HL-60 (cell line): ENCODE measurements at regions not wholly inside any gene's neighbourhood (a gene's known extent, or its start where the extent isn't known, plus 50 kb on each side); places are given as distances from the start of the nearest gene placed in this dataset.

ENCODE experiments used
- DNase-seq, 2 experiments: peaks; one replicate each; pipeline ENCODE4 v3.0.0-alpha.2; 2010 to 2020; ENCODE audit warnings: low read depth in 1 of 2, low spot score in 1 of 2
- H3K27ac ChIP-seq: fragments of 250-450 bp; sonication (Bioruptor Pico); replicated peaks from 2 replicates; pipeline ENCODE4 v1.5.1; 2020; ENCODE audit warnings: mild to moderate bottlenecking, moderate library complexity
- H3K27me3 ChIP-seq: fragments of 250-450 bp; sonication (Bioruptor Pico); 2 replicates; pipeline ENCODE4 v1.5.1; 2021; ENCODE audit warnings: mild to moderate bottlenecking, moderate library complexity; ENCODE audit not compliant: insufficient read depth, poor library complexity, severe bottlenecking
- H3K4me3 ChIP-seq: replicated peaks from 2 replicates; pipeline ENCODE4 v1.5.1; 2011; ENCODE audit warnings: mild to moderate bottlenecking, control low read depth, low read length; ENCODE audit not compliant: insufficient read depth
- GABPA ChIP-seq: IDR thresholded peaks from 2 replicates; pipeline ENCODE4 v1.6.1; 2012; ENCODE audit warnings: low read depth
- POLR2AphosphoS5 ChIP-seq: IDR thresholded peaks from 2 replicates; pipeline ENCODE4 v1.6.1; 2012; ENCODE audit warnings: low read depth
- SPI1 ChIP-seq: IDR thresholded peaks from 2 replicates; pipeline ENCODE4 v1.6.1; 2012; ENCODE audit warnings: low read depth, mild to moderate bottlenecking, borderline replicate concordance
- TF ChIP-seq, protein P1 (sequence below): IDR thresholded peaks from 2 replicates; pipeline ENCODE4 v1.6.1; 2012; ENCODE audit warnings: low read depth; ENCODE audit not compliant: insufficient replicate concordance
- TF ChIP-seq, protein P2 (sequence below): IDR thresholded peaks from one replicate; pipeline ENCODE4 v1.5.1; 2011; ENCODE audit warnings: low read length, control low read depth, inconsistent platforms; ENCODE audit not compliant: insufficient read depth

DNA sequence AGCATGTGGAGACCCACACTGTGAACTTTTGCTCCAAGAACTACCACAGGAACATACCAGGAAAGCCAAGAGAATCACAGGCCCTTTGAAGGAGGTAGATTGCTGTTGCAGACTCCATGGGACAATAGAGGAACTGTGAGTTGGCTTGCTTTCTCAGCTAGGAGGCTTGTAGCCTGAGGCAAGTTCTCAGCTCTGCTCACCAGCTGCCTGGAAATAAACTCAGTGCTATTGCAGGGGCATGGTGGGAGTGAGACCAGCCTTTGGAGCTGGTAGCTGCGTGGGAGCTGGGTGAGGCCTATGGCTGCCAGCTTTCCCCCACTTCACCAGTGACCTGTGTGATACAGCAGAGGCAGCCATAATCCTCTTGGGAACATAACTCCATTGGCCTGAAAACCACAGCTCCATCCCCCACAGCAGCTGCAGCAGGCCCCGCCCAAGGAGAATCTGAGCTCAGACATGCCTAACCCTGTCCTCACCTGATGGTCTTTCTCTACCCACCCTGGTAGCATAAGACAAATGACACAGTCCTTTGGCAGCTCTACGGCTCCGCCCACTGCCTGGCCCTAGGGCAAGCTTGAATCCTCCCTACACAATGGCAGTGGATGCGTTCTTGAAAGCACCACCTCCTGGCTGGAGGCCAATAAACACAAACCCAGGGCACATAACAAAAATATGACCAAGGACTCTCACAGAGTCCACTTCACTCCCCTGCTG lies 389.5 kb downstream of the KIF4B start:
- no peaks in the 10 kb centered on the region for H3K27me3 ChIP-seq
- H3K27ac ChIP-seq, result no peak overlapping the region
- TF ChIP-seq, protein P1, sequence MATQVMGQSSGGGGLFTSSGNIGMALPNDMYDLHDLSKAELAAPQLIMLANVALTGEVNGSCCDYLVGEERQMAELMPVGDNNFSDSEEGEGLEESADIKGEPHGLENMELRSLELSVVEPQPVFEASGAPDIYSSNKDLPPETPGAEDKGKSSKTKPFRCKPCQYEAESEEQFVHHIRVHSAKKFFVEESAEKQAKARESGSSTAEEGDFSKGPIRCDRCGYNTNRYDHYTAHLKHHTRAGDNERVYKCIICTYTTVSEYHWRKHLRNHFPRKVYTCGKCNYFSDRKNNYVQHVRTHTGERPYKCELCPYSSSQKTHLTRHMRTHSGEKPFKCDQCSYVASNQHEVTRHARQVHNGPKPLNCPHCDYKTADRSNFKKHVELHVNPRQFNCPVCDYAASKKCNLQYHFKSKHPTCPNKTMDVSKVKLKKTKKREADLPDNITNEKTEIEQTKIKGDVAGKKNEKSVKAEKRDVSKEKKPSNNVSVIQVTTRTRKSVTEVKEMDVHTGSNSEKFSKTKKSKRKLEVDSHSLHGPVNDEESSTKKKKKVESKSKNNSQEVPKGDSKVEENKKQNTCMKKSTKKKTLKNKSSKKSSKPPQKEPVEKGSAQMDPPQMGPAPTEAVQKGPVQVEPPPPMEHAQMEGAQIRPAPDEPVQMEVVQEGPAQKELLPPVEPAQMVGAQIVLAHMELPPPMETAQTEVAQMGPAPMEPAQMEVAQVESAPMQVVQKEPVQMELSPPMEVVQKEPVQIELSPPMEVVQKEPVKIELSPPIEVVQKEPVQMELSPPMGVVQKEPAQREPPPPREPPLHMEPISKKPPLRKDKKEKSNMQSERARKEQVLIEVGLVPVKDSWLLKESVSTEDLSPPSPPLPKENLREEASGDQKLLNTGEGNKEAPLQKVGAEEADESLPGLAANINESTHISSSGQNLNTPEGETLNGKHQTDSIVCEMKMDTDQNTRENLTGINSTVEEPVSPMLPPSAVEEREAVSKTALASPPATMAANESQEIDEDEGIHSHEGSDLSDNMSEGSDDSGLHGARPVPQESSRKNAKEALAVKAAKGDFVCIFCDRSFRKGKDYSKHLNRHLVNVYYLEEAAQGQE, result no peak
- no peak for TF ChIP-seq POLR2AphosphoS5
- TF ChIP-seq, protein P2, sequence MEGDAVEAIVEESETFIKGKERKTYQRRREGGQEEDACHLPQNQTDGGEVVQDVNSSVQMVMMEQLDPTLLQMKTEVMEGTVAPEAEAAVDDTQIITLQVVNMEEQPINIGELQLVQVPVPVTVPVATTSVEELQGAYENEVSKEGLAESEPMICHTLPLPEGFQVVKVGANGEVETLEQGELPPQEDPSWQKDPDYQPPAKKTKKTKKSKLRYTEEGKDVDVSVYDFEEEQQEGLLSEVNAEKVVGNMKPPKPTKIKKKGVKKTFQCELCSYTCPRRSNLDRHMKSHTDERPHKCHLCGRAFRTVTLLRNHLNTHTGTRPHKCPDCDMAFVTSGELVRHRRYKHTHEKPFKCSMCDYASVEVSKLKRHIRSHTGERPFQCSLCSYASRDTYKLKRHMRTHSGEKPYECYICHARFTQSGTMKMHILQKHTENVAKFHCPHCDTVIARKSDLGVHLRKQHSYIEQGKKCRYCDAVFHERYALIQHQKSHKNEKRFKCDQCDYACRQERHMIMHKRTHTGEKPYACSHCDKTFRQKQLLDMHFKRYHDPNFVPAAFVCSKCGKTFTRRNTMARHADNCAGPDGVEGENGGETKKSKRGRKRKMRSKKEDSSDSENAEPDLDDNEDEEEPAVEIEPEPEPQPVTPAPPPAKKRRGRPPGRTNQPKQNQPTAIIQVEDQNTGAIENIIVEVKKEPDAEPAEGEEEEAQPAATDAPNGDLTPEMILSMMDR, result no peak

DNA sequence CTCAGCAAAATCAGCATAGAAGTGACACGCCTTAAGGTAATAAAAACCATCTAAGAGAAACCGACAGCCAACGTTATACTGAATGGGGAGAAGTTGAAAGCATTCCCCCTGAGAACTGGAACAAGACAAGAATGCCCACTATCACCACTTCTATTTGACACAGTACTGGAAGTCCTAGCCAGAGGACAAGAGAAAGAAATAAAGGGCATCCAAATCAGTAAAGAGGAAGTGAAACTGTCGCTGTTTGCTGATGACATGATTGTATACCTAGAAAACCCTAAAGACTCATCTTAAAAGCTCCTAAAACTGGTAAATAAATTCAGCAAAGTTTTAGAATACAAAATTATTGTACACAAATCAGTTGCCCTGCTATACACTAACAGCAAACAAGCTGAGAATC lies 393.3 kb downstream of the KIF4B start:
- H3K27me3 ChIP-seq, result no peaks in the 10 kb centered on the region
- TF ChIP-seq POLR2AphosphoS5, result no peak
- TF ChIP-seq, protein P1, result no peak
- no peak for TF ChIP-seq GABPA
- TF ChIP-seq, protein P2, result no peak
- no peak; the same call in 1 of the 2 replicates for TF ChIP-seq SPI1
- DNase-seq, result no peak
- no peak overlapping the region for H3K4me3 ChIP-seq
- no peak overlapping the region for H3K27ac ChIP-seq

More for the DNA sequence above, 389.5 kb downstream of the KIF4B start:
- H3K4me3 ChIP-seq, result no peak overlapping the region
- DNase-seq, result no peak

DNA sequence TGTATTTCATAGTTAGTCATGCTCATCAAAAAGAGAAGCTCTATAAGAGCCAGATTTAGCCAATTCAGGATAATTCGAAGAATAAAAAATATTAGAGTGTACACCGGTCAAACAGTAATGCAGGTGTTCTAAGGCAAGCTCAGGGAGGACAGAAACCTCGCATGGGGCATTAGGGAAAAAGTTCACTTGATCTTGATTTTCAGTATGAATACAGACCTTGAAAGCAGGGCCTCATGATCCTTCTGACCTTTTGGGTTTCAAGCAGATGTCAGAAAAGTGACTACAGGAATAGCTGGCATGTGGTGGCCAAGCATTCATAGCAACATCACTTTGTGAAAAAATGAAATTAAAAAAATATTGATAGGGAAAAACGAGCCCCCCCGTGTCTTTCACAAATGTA lies 394.9 kb downstream of the KIF4B start:
- H3K27me3 ChIP-seq, result no peaks in the 10 kb centered on the region
- DNase-seq, result no peak
- TF ChIP-seq GABPA, result no peak
- H3K4me3 ChIP-seq, result no peak overlapping the region
- no peak overlapping the region for H3K27ac ChIP-seq

DNA sequence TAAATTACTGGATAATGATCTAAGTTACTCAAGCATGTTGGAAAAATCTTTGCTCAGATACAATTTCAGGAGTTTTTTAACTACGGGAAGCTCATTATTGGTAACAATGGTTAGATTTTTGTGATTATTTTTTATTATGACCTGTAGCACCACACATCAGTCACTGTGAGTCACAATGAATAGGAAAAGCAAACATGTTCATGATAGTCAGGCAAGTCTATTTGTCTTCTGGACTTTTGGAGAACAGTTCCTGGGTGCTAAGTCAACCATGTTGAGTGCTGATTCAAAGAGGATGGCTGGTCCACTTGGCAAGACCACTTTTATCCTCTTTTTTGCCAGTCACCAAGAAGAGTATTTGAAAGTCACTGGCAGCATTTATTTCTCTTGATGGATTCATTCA lies 403.2 kb downstream of the KIF4B start:
- Histone ChIP-seq H3K27me3 (peaks cover 2% of the 10 kb centered on the region), H3K27ac (no peak overlapping the region), H3K4me3 (no peak overlapping the region)
- DNase-seq, result no peak
- TF ChIP-seq GABPA, result no peak
- no peak for TF ChIP-seq POLR2AphosphoS5
- no peak for TF ChIP-seq SPI1
- TF ChIP-seq, protein P2, result no peak
